GM23338 (cell line): ENCODE measurements at regions not wholly inside any gene's neighbourhood (a gene's known extent, or its start where the extent isn't known, plus 50 kb on each side); places are given as distances from the start of the nearest gene placed in this dataset.

Experiments
- ATAC-seq: fragments of 200-7000 bp; cut with Tn5 transposase; 3 replicates; pipeline ENCODE4 v1.9.1; 2020
- DNase-seq: peaks from one replicate; pipeline ENCODE4 v3.0.0-alpha.2; 2015; ENCODE audit warnings: low spot score
- H2AFZ ChIP-seq: fragments of 200-600 bp; sonication (generic); 2 replicates; pipeline ENCODE4 v1.8.0; 2016; ENCODE audit warnings: antibody characterized with exemption, mild to moderate bottlenecking, moderate library complexity
- H3F3A ChIP-seq: fragments of 200-600 bp; sonication (generic); replicated peaks from 2 replicates; pipeline ENCODE4 v1.8.0; 2017; ENCODE audit warnings: antibody characterized with exemption, mixed run types, low read depth
- H3K27ac ChIP-seq: fragments of 200-600 bp; sonication (generic); 2 replicates; pipeline ENCODE4 v1.6.1; 2016; ENCODE audit warnings: low read depth
- H3K27me3 ChIP-seq: fragments of 200-600 bp; sonication (generic); 2 replicates; pipeline ENCODE4 v1.8.0; 2016; ENCODE audit warnings: mild to moderate bottlenecking, mixed run types, moderate library complexity; ENCODE audit not compliant: insufficient read depth
- H3K36me3 ChIP-seq: fragments of 200-600 bp; sonication (generic); 2 replicates; pipeline ENCODE4 v1.8.0; 2016; ENCODE audit warnings: mild to moderate bottlenecking; ENCODE audit not compliant: insufficient read depth
- H3K4me1 ChIP-seq: fragments of 200-600 bp; sonication (generic); 2 replicates; pipeline ENCODE4 v1.8.0; 2016; ENCODE audit warnings: mild to moderate bottlenecking, moderate library complexity; ENCODE audit not compliant: insufficient read depth
- H3K4me2 ChIP-seq: fragments of 200-600 bp; sonication (generic); 2 replicates; pipeline ENCODE4 v1.7.1; 2017; ENCODE audit warnings: mixed run types
- H3K4me3 ChIP-seq: fragments of 200-600 bp; sonication (generic); 2 replicates; pipeline ENCODE4 v1.6.1; 2016; ENCODE audit warnings: mixed run types
- H3K79me2 ChIP-seq: fragments of 200-600 bp; sonication (generic); replicated peaks from 2 replicates; pipeline ENCODE4 v1.8.0; 2017; ENCODE audit warnings: mild to moderate bottlenecking; ENCODE audit not compliant: insufficient read depth
- H3K9me2 ChIP-seq: fragments of 200-600 bp; sonication (generic); 2 replicates; pipeline ENCODE4 v1.8.0; 2017; ENCODE audit not compliant: insufficient read depth
- H4K20me1 ChIP-seq: fragments of 200-600 bp; sonication (generic); replicated peaks from 2 replicates; pipeline ENCODE4 v1.8.0; 2017; ENCODE audit warnings: mild to moderate bottlenecking; ENCODE audit not compliant: insufficient read depth
- H3K27ac Mint-ChIP-seq: 2 replicates; pipeline ENCODE4 v1.8.0; 2020; ENCODE audit warnings: inconsistent platforms, mild to moderate bottlenecking, moderate library complexity, mixed read lengths
- H3K27me3 Mint-ChIP-seq: 3 replicates; pipeline ENCODE4 v1.8.0; 2022; ENCODE audit warnings: low read depth, mild to moderate bottlenecking, moderate library complexity, mixed read lengths, inconsistent platforms; ENCODE audit not compliant: insufficient read depth, poor library complexity
- H3K36me3 Mint-ChIP-seq: 3 replicates; pipeline ENCODE4 v1.8.0; 2021; ENCODE audit warnings: low read depth, mild to moderate bottlenecking, inconsistent platforms, moderate library complexity, mixed read lengths
- H3K4me1 Mint-ChIP-seq: 3 replicates; pipeline ENCODE4 v1.8.0; 2020; ENCODE audit warnings: mild to moderate bottlenecking, inconsistent platforms, mixed read lengths
- H3K4me3 Mint-ChIP-seq: 3 replicates; pipeline ENCODE4 v1.8.0; 2021; ENCODE audit warnings: moderate library complexity, mild to moderate bottlenecking, inconsistent platforms, mixed read lengths
- H3K9me3 Mint-ChIP-seq: 3 replicates; pipeline ENCODE4 v1.8.0; 2020; ENCODE audit warnings: moderate library complexity, mild to moderate bottlenecking, inconsistent platforms, mixed read lengths
- CREB1 ChIP-seq: fragments of 250-450 bp; sonication (Bioruptor Pico); IDR thresholded peaks from 2 replicates; pipeline ENCODE4 v1.5.0; 2020; ENCODE audit warnings: low read depth, mild to moderate bottlenecking, moderate library complexity
- ETS1 ChIP-seq: IDR thresholded peaks from 2 replicates; pipeline ENCODE4 v1.6.1; 2016; ENCODE audit warnings: antibody characterized with exemption
- EZH2 ChIP-seq: fragments of 200-600 bp; sonication (generic); IDR thresholded peaks from one replicate; pipeline ENCODE4 v1.8.0; 2017; ENCODE audit warnings: antibody characterized with exemption, mild to moderate bottlenecking, low read depth; ENCODE audit not compliant: unreplicated experiment
- EZH2phosphoT487 ChIP-seq: fragments of 200-600 bp; sonication (generic); IDR thresholded peaks from one replicate; pipeline ENCODE4 v1.8.1; 2018; ENCODE audit warnings: antibody characterized with exemption; ENCODE audit not compliant: unreplicated experiment
- JUNB ChIP-seq: IDR thresholded peaks from one replicate; pipeline ENCODE4 v1.6.1; 2016; ENCODE audit warnings: antibody characterized with exemption; ENCODE audit not compliant: unreplicated experiment
- NANOG ChIP-seq: IDR thresholded peaks from 2 replicates; pipeline ENCODE4 v1.6.1; 2016; ENCODE audit warnings: antibody characterized with exemption, borderline replicate concordance
- POLR2AphosphoS5 ChIP-seq: IDR thresholded peaks from 2 replicates; pipeline ENCODE4 v1.6.1; 2016; ENCODE audit warnings: antibody characterized with exemption, low read depth
- REST ChIP-seq: IDR thresholded peaks from one replicate; pipeline ENCODE4 v1.6.1; 2018; ENCODE audit warnings: antibody characterized with exemption; ENCODE audit not compliant: unreplicated experiment
- STAT1 ChIP-seq: IDR thresholded peaks from one replicate; pipeline ENCODE4 v1.6.1; 2016; ENCODE audit warnings: antibody characterized with exemption; ENCODE audit not compliant: unreplicated experiment
- ZNF114 ChIP-seq: fragments of 250-450 bp; sonication (Bioruptor Pico); IDR thresholded peaks from 2 replicates; pipeline ENCODE4 v1.5.0; 2020; ENCODE audit warnings: mild to moderate bottlenecking, moderate library complexity
- ZNF331 ChIP-seq: fragments of 250-450 bp; sonication (Bioruptor Pico); IDR thresholded peaks from 2 replicates; pipeline ENCODE4 v1.5.0; 2020; ENCODE audit warnings: low read depth, mild to moderate bottlenecking, moderate library complexity
- TF ChIP-seq, protein P1 (sequence below), 2 experiments: fragments of 200-600 bp in 1 of 2; sonication (generic) in 1 of 2; conservative IDR thresholded peaks; 2 replicates each; pipeline versions ENCODE4 v1.5.1 to v1.6.1; 2016 to 2017; ENCODE audit warnings: antibody characterized with exemption in 2 of 2, low read depth in 2 of 2, mild to moderate bottlenecking in 2 of 2, moderate library complexity in 1 of 2
- TF ChIP-seq, protein P2 (sequence below): fragments of 250-450 bp; sonication (Bioruptor Pico); IDR thresholded peaks from 2 replicates; pipeline ENCODE4 v1.5.0; 2020; ENCODE audit warnings: mild to moderate bottlenecking, moderate library complexity

- TF ChIP-seq CREB1 (CRISPR knock-in tag) (no peak), EZH2 (no peak)
These were observed 347.0 kb upstream of the CLINT1 start (continued) for GRCh38 chr5:158205992-158206391.

- Mint-ChIP-seq H3K27me3 (peaks cover 2% of the 10 kb centered on the region), H3K27ac (no peak overlapping the region), H3K4me1 (peaks cover 15% of the 10 kb centered on the region; the same call in 2 of the 3 replicates), H3K4me3 (no peak overlapping the region), H3K9me3 (no peaks in the 10 kb centered on the region), H3K36me3 (no peaks in the 10 kb centered on the region)
- Histone ChIP-seq H3K79me2 (no peaks in the 10 kb centered on the region), H3K4me2 (no peak overlapping the region), H3K27ac (no peak overlapping the region), H3K27me3 (no peaks in the 10 kb centered on the region), H3K4me3 (no peak overlapping the region), H3K9me2 (no peaks in the 10 kb centered on the region), H2AFZ (no peak overlapping the region), H3K4me1 (no peaks in the 10 kb centered on the region; the same call in 1 of the 2 replicates), H3F3A (no peaks in the 10 kb centered on the region), H3K36me3 (no peaks in the 10 kb centered on the region), H4K20me1 (no peaks in the 10 kb centered on the region)
- DNase-seq, result no peak
- TF ChIP-seq CREB1 (CRISPR knock-in tag) (no peak), NANOG (no peak), ETS1 (no peak), ZNF114 (no peak), EZH2 (no peak), EZH2phosphoT487 (no peak), ZNF331 (CRISPR knock-in tag) (no peak), POLR2AphosphoS5 (no peak), REST (no peak), JUNB (no peak), STAT1 (no peak)
- TF ChIP-seq, protein P1, sequence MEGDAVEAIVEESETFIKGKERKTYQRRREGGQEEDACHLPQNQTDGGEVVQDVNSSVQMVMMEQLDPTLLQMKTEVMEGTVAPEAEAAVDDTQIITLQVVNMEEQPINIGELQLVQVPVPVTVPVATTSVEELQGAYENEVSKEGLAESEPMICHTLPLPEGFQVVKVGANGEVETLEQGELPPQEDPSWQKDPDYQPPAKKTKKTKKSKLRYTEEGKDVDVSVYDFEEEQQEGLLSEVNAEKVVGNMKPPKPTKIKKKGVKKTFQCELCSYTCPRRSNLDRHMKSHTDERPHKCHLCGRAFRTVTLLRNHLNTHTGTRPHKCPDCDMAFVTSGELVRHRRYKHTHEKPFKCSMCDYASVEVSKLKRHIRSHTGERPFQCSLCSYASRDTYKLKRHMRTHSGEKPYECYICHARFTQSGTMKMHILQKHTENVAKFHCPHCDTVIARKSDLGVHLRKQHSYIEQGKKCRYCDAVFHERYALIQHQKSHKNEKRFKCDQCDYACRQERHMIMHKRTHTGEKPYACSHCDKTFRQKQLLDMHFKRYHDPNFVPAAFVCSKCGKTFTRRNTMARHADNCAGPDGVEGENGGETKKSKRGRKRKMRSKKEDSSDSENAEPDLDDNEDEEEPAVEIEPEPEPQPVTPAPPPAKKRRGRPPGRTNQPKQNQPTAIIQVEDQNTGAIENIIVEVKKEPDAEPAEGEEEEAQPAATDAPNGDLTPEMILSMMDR (conservative IDR thresholded peaks at IDR 0.05; ENCODE audit: low read depth in 2 of 2), result no peak
- TF ChIP-seq, protein P2, sequence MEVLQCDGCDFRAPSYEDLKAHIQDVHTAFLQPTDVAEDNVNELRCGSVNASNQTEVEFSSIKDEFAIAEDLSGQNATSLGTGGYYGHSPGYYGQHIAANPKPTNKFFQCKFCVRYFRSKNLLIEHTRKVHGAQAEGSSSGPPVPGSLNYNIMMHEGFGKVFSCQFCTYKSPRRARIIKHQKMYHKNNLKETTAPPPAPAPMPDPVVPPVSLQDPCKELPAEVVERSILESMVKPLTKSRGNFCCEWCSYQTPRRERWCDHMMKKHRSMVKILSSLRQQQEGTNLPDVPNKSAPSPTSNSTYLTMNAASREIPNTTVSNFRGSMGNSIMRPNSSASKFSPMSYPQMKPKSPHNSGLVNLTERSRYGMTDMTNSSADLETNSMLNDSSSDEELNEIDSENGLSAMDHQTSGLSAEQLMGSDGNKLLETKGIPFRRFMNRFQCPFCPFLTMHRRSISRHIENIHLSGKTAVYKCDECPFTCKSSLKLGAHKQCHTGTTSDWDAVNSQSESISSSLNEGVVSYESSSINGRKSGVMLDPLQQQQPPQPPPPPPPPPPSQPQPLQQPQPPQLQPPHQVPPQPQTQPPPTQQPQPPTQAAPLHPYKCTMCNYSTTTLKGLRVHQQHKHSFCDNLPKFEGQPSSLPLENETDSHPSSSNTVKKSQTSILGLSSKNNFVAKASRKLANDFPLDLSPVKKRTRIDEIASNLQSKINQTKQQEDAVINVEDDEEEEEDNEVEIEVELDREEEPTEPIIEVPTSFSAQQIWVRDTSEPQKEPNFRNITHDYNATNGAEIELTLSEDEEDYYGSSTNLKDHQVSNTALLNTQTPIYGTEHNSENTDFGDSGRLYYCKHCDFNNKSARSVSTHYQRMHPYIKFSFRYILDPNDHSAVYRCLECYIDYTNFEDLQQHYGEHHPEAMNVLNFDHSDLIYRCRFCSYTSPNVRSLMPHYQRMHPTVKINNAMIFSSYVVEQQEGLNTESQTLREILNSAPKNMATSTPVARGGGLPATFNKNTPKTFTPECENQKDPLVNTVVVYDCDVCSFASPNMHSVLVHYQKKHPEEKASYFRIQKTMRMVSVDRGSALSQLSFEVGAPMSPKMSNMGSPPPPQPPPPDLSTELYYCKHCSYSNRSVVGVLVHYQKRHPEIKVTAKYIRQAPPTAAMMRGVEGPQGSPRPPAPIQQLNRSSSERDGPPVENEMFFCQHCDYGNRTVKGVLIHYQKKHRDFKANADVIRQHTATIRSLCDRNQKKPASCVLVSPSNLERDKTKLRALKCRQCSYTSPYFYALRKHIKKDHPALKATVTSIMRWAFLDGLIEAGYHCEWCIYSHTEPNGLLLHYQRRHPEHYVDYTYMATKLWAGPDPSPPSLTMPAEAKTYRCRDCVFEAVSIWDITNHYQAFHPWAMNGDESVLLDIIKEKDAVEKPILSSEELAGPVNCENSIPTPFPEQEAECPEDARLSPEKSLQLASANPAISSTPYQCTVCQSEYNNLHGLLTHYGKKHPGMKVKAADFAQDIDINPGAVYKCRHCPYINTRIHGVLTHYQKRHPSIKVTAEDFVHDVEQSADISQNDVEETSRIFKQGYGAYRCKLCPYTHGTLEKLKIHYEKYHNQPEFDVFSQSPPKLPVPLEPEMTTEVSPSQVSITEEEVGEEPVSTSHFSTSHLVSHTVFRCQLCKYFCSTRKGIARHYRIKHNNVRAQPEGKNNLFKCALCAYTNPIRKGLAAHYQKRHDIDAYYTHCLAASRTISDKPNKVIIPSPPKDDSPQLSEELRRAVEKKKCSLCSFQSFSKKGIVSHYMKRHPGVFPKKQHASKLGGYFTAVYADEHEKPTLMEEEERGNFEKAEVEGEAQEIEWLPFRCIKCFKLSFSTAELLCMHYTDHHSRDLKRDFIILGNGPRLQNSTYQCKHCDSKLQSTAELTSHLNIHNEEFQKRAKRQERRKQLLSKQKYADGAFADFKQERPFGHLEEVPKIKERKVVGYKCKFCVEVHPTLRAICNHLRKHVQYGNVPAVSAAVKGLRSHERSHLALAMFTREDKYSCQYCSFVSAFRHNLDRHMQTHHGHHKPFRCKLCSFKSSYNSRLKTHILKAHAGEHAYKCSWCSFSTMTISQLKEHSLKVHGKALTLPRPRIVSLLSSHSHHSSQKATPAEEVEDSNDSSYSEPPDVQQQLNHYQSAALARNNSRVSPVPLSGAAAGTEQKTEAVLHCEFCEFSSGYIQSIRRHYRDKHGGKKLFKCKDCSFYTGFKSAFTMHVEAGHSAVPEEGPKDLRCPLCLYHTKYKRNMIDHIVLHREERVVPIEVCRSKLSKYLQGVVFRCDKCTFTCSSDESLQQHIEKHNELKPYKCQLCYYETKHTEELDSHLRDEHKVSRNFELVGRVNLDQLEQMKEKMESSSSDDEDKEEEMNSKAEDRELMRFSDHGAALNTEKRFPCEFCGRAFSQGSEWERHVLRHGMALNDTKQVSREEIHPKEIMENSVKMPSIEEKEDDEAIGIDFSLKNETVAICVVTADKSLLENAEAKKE (CRISPR knock-in tag), result no peak
- ATAC-seq, result no peak
These were observed 344.3 kb upstream of the CLINT1 start for GRCh38 chr5:158203261-158203660.
